CD1c-positive myeloid dendritic cell (primary cell): ENCODE measurements at regions not wholly inside any gene's neighbourhood (a gene's known extent, or its start where the extent isn't known, plus 50 kb on each side); places are given as distances from the start of the nearest gene placed in this dataset.

Experiments used
- DNase-seq: peaks from one replicate; pipeline ENCODE4 v3.0.0-alpha.2; 2016; ENCODE audit errors: extremely low spot score

DNA sequence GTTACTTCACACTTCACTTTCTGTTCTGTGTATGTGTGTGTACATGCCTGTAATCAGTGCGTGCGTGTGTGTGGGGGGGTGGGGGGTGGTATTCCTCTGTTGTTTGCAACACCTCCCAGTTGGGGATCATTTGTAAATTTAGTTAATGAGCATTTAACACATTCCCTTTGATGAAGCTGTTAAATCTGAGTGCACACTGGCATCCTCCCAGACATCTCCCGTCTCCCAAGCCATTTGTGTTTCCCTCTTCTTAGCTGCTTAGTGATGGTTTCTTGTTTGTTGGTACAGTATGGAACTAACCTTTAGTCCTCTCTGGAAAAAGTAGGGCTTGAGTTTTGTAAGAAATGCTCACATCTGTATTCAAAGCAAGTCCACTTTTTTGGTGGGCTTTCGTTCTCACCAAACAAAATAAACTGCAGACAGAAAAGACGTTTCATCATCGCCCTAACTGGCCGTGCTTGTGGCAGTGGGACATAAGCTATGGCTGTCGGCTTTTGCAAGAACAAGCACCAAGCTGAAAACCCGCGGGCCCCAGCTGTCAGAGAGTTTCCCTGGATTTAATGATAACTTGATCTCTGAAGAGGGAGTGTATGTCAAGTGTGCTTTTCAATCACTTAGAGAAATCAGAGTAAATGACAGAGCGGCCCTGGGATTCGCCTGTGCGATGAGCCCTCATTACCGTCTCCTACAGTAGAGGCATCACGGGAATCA lies 54.9 kb upstream of the SASH1 start:
- DNase-seq, result no peak

- no peak for DNase-seq
Observed at GRCh38 chr6:148288541-148288940, 54.1 kb upstream of the SASH1 start.

- DNase-seq, result no peak
Observed at GRCh38 chr6:148289153-148289552, 53.5 kb upstream of the SASH1 start.

DNA sequence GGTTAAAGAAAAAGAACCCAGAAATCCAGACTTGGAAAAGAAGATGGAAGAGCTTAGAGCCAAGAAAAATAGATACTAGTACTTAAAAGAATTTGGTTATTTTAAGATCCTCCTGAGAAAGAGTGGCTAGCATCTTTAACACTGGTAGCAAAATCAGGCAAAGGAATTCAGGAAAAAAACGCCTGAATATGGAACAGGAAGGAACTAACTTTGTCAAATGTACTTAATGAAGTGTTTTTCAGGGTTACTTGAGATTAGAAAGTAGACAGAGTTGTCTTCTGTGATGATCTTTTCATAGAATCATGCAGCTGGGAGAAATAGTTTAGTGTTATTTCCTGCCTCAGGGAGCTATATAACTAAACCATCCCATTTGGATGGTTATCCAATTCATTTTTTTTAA lies 50.8 kb upstream of the SASH1 start:
- no peak for DNase-seq
